Spinal cord (tissue), 9 donors: ENCODE measurements at regions not wholly inside any gene's neighbourhood (a gene's known extent, or its start where the extent isn't known, plus 50 kb on each side); places are given as distances from the start of the nearest gene placed in this dataset.

Experiments
- DNase-seq, 6 donors: peaks; one replicate each; pipeline versions ENCODE4 v3.0.0 to v3.0.0-alpha.2; 2013 to 2015; ENCODE audit warnings: low spot score in 6 of 6, low read depth in 4 of 6
- H3K27ac ChIP-seq: one replicate; pipeline ENCODE4 v1.5.1; 2013; ENCODE audit warnings: low read depth, low read length, control low read depth
- H3K27me3 ChIP-seq: one replicate; pipeline ENCODE4 v1.6.1; 2013; ENCODE audit warnings: low read length; ENCODE audit not compliant: control insufficient read depth, insufficient read depth
- H3K36me3 ChIP-seq: one replicate; pipeline ENCODE4 v1.6.1; 2013; ENCODE audit warnings: low read length; ENCODE audit not compliant: control insufficient read depth, insufficient read depth
- H3K4me1 ChIP-seq: one replicate; pipeline ENCODE4 v1.6.1; 2013; ENCODE audit warnings: low read length; ENCODE audit not compliant: control insufficient read depth, insufficient read depth
- H3K4me3 ChIP-seq: one replicate; pipeline ENCODE4 v1.5.1; 2013; ENCODE audit warnings: low read depth, low read length, control low read depth
- H3K9me3 ChIP-seq: one replicate; pipeline ENCODE4 v1.6.1; 2013; ENCODE audit warnings: low read length; ENCODE audit not compliant: control insufficient read depth, insufficient read depth
- WGBS: methylation state at CpG from one replicate; pipeline ENCODE4 v1.1.5; 2013; ENCODE audit warnings: missing lambda C conversion rate; ENCODE audit not compliant: insufficient coverage; 5-methylcytosine and 5-hydroxymethylcytosine counted together
- donor health status: healthy.

DNA sequence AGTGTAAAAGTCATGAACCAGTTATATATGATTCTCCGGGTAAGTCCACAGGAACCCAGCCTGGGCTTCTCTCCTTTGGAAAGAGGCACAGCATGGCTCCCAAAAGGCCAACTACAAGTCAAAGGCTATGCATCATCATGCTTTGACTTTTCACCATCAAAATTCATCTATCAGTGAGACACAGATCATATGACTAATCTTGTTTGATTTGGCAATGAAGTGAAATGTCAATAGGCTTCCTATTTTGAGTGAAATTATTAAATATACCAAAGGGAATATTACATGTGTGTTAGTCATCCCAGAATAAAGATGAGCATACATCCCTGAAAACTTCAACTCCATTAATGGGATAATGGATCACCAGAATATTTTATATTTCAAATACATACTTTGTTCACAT lies 83.5 kb upstream of the ADGRL2 start:
- WGBS, result no CpG with 5 or more reads among the region's 1 CpG
- Histone ChIP-seq H3K27ac (no peak overlapping the region), H3K9me3 (no peaks in the 10 kb centered on the region)

GRCh38 chr1:81715391-81715790 lies 85.3 kb upstream of the ADGRL2 start:
- Histone ChIP-seq H3K27me3 (no peaks in the 10 kb centered on the region), H3K36me3 (no peaks in the 10 kb centered on the region), H3K4me1 (no peaks in the 10 kb centered on the region), H3K4me3 (no peak overlapping the region), H3K9me3 (no peaks in the 10 kb centered on the region), H3K27ac (no peak overlapping the region)
- no peak for DNase-seq
- no CpG with 5 or more reads among the region's 3 CpGs for WGBS

More for the DNA sequence above, 83.5 kb upstream of the ADGRL2 start:
- Histone ChIP-seq H3K36me3 (no peaks in the 10 kb centered on the region), H3K27me3 (no peaks in the 10 kb centered on the region), H3K4me3 (no peak overlapping the region), H3K4me1 (no peaks in the 10 kb centered on the region)
- DNase-seq, result no peak

DNA sequence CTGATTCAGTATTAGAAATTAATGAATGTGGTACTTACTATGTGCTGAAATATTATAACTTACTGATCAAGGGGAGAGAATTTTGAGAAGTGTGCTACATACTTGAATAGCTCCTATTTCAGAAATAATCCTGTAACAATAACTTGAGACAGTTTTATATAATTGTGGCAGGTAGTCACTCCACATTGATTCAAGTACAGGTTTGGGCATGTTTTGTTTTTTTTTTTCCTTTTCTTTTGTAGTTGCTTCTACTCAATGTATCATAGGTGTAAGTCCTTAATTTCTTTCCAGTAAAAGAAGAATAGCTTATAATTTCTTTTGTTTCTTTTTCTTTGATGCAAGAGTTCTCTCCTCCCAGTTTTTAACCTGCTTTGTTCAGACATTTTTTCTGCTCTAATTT lies 86.1 kb upstream of the ADGRL2 start:
- Histone ChIP-seq H3K4me1 (no peaks in the 10 kb centered on the region), H3K36me3 (no peaks in the 10 kb centered on the region)

GRCh38 chr1:81712425-81712824 lies 88.3 kb upstream of the ADGRL2 start:
- Histone ChIP-seq H3K4me1 (no peaks in the 10 kb centered on the region), H3K36me3 (no peaks in the 10 kb centered on the region), H3K9me3 (no peaks in the 10 kb centered on the region), H3K27me3 (no peaks in the 10 kb centered on the region), H3K4me3 (no peak overlapping the region), H3K27ac (no peak overlapping the region)
- DNase-seq, result no peak
- no CpG with 5 or more reads among the region's 3 CpGs for WGBS

More for the DNA sequence above, 86.1 kb upstream of the ADGRL2 start:
- H3K4me3 ChIP-seq, result no peak overlapping the region
- no peaks in the 10 kb centered on the region for H3K9me3 ChIP-seq
- no peaks in the 10 kb centered on the region for H3K27me3 ChIP-seq
- H3K27ac ChIP-seq, result no peak overlapping the region
- DNase-seq, result no peak

DNA sequence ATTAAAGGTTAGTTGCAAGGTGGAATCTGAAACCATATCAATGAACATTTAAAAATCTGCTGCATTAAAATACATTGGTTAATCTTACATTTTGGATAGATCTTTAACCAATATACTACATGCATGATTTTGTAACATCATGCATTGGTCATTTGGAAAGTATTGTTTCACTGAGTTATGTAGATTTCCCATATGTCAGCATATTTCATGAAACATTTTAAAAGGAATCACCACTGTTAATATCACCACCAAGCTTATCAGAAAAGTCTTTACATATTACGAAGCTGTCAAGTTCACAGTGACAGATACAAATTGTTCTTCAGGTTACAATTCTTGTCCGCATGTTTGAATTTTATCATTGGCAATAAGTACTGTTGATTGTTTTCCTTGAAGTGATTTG lies 89.9 kb upstream of the ADGRL2 start:
- Histone ChIP-seq H3K4me1 (no peaks in the 10 kb centered on the region), H3K36me3 (no peaks in the 10 kb centered on the region), H3K4me3 (no peak overlapping the region), H3K9me3 (no peaks in the 10 kb centered on the region), H3K27me3 (no peaks in the 10 kb centered on the region), H3K27ac (no peak overlapping the region)
- 80% methylated on average over 1 of the region's 2 CpGs for WGBS
- no peak for DNase-seq

GRCh38 chr1:81708250-81708649 lies 92.5 kb upstream of the ADGRL2 start:
- H3K27me3 ChIP-seq, result no peaks in the 10 kb centered on the region
- DNase-seq, result no peak

GRCh38 chr1:81706650-81707435 lies 93.9 kb upstream of the ADGRL2 start:
- Histone ChIP-seq H3K4me1 (no peaks in the 10 kb centered on the region), H3K27me3 (no peaks in the 10 kb centered on the region), H3K36me3 (no peaks in the 10 kb centered on the region), H3K4me3 (no peak overlapping the region), H3K27ac (no peak overlapping the region), H3K9me3 (no peaks in the 10 kb centered on the region)
- WGBS, result no CpG with 5 or more reads among the region's 3 CpGs
- no peak for DNase-seq

More at GRCh38 chr1:81708250-81708649, 92.5 kb upstream of the ADGRL2 start:
- no CpG with 5 or more reads among the region's 1 CpG for WGBS
- no peak overlapping the region for H3K27ac ChIP-seq
- no peaks in the 10 kb centered on the region for H3K4me1 ChIP-seq
- H3K4me3 ChIP-seq, result no peak overlapping the region
- H3K36me3 ChIP-seq, result no peaks in the 10 kb centered on the region
- H3K9me3 ChIP-seq, result no peaks in the 10 kb centered on the region

GRCh38 chr1:81703756-81704463 lies 96.8 kb upstream of the ADGRL2 start:
- H3K36me3 ChIP-seq, result no peaks in the 10 kb centered on the region
- WGBS, result 98% methylated on average over 4 of the region's 5 CpGs
- no peak for DNase-seq
- H3K4me1 ChIP-seq, result peaks cover 3% of the 10 kb centered on the region
- no peaks in the 10 kb centered on the region for H3K9me3 ChIP-seq
- no peak overlapping the region for H3K27ac ChIP-seq
- H3K27me3 ChIP-seq, result no peaks in the 10 kb centered on the region
- H3K4me3 ChIP-seq, result no peak overlapping the region

DNA sequence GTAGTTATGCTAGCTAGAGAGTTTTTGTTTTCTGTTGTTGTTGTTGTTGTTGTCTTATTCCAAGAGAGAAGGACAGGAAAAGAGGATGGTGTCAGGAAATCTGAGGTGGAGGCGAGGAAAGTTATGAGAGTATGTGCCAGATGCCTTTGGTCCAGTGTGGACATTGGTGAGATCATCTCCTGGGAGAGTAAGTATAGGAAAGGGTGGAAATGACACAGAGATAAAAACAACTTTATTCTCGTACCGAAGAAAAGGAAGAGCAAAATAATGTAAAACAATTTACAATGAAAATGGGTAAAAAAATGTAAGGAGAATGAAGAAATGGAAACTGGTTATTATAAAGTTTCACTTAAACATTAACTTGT lies 97.4 kb upstream of the ADGRL2 start:
- no peak overlapping the region for H3K27ac ChIP-seq
- H3K36me3 ChIP-seq, result no peaks in the 10 kb centered on the region
- H3K9me3 ChIP-seq, result no peaks in the 10 kb centered on the region
- DNase-seq, result no peak
- WGBS, result 100% methylated on average over 1 of the region's 3 CpGs
- H3K27me3 ChIP-seq, result no peaks in the 10 kb centered on the region
- peaks cover 3% of the 10 kb centered on the region for H3K4me1 ChIP-seq
- H3K4me3 ChIP-seq, result no peak overlapping the region

- H3K27ac ChIP-seq, result no peak overlapping the region
- WGBS, result 89% methylated on average over 4 of the region's 4 CpGs
- H3K36me3 ChIP-seq, result no peaks in the 10 kb centered on the region
- H3K27me3 ChIP-seq, result no peaks in the 10 kb centered on the region
- H3K4me3 ChIP-seq, result no peak overlapping the region
- peaks cover 3% of the 10 kb centered on the region for H3K4me1 ChIP-seq
- no peaks in the 10 kb centered on the region for H3K9me3 ChIP-seq
- no peak for DNase-seq
Measured at GRCh38 chr1:81702903-81703302, 97.8 kb upstream of the ADGRL2 start.
